ENCODE measurements at regions not wholly inside any gene's neighbourhood (a gene's known extent, or its start where the extent isn't known, plus 50 kb on each side); places are given as distances from the start of the nearest gene placed in this dataset.

- no peak overlapping the region for H3K27ac ChIP-seq (ENCODE audit: insufficient read depth, low read depth, low read length)
- H3K36me3 ChIP-seq (ENCODE audit: control insufficient read depth in 2 of 2, extremely low read depth in 1 of 2, insufficient read depth in 2 of 2, low read length in 2 of 2): no peaks in the 10 kb centered on the region
- no TSS peak for BruUV-seq (replicated peaks)
- no peaks in the 10 kb centered on the region for H3K9me3 ChIP-seq (replicated peaks; ENCODE audit: control insufficient read depth, insufficient read depth, low read length)
- H3K9ac ChIP-seq (replicated peaks; ENCODE audit: extremely low read depth, insufficient read depth, low read length): no peak overlapping the region
- DNase-seq (ENCODE audit: low read depth, low spot score): no peak
- FAIRE-seq: no peak
- no peak overlapping the region for H3K4me2 ChIP-seq (ENCODE audit: insufficient read depth, low read length)
- no peaks in the 10 kb centered on the region for H4K20me1 ChIP-seq (replicated peaks; ENCODE audit: control insufficient read depth, extremely low read depth, insufficient read depth, low read length)
- H3K79me2 ChIP-seq (ENCODE audit: control insufficient read depth, insufficient read depth, low read length): no peaks in the 10 kb centered on the region
- CTCF ChIA-PET: no interaction called here
- H3K4me3 ChIP-seq (replicated peaks in 1 of 3; ENCODE audit: insufficient read depth in 1 of 3, low read depth in 1 of 3, low read length in 3 of 3): no peak overlapping the region
- H3K9me1 ChIP-seq (replicated peaks; ENCODE audit: control insufficient read depth, extremely low read depth, insufficient read depth, low read length): no peaks in the 10 kb centered on the region
- H3K4me1 ChIP-seq (ENCODE audit: control insufficient read depth, extremely low read depth, insufficient read depth, low read length): no peaks in the 10 kb centered on the region
- H2AFZ ChIP-seq (ENCODE audit: low read depth, low read length): no peak overlapping the region
- intact Hi-C loops (cut with micrococcal nuclease) (no loop called here), dilution Hi-C loops (cut with MboI; ENCODE audit: extremely low pct_ligation_motif_present, low sequenced_read_pairs) (no loop called here)
- POLR2A ChIA-PET: no interaction called here
- no peaks in the 10 kb centered on the region for H3K27me3 ChIP-seq (ENCODE audit: control insufficient read depth in 2 of 2, insufficient read depth in 2 of 2, low read length in 2 of 2)
- TF ChIP-seq EZH2 (IDR thresholded peaks at IDR 0.05; ENCODE audit: borderline replicate concordance, low read depth, low read length, severe bottlenecking): no peak
These were observed 248.7 kb upstream of the KIF2B start for GRCh38 chr17:53574038-53574437.

- no peak overlapping the region for H3K4me3 ChIP-seq (replicated peaks in 1 of 3; ENCODE audit: insufficient read depth in 1 of 3, low read depth in 1 of 3, low read length in 3 of 3)
- no peak overlapping the region for H2AFZ ChIP-seq (ENCODE audit: low read depth, low read length)
- H3K27me3 ChIP-seq (ENCODE audit: control insufficient read depth in 2 of 2, insufficient read depth in 2 of 2, low read length in 2 of 2): no peaks in the 10 kb centered on the region
- DNase-seq (ENCODE audit: low read depth, low spot score) (no peak), FAIRE-seq (no peak)
- no TSS peak for BruUV-seq (replicated peaks)
- no peak overlapping the region for H3K4me2 ChIP-seq (ENCODE audit: insufficient read depth, low read length)
- intact Hi-C loops (cut with micrococcal nuclease): no loop called here
- no peaks in the 10 kb centered on the region for H4K20me1 ChIP-seq (replicated peaks; ENCODE audit: control insufficient read depth, extremely low read depth, insufficient read depth, low read length)
- ChIA-PET POLR2A (no interaction called here), CTCF (interaction anchor here (0.8 kb wide), 1 partner anchor 538 kb away, joined by 3 read pairs; no protein-coding TSS in a partner anchor)
- no peaks in the 10 kb centered on the region for H3K36me3 ChIP-seq (ENCODE audit: control insufficient read depth in 2 of 2, extremely low read depth in 1 of 2, insufficient read depth in 2 of 2, low read length in 2 of 2)
- no peaks in the 10 kb centered on the region for H3K79me2 ChIP-seq (ENCODE audit: control insufficient read depth, insufficient read depth, low read length)
- H3K9me3 ChIP-seq (replicated peaks; ENCODE audit: control insufficient read depth, insufficient read depth, low read length): no peaks in the 10 kb centered on the region
- dilution Hi-C loops (cut with MboI; ENCODE audit: extremely low pct_ligation_motif_present, low sequenced_read_pairs): no loop called here
- H3K27ac ChIP-seq (ENCODE audit: insufficient read depth, low read depth, low read length): no peak overlapping the region
- no peaks in the 10 kb centered on the region for H3K4me1 ChIP-seq (ENCODE audit: control insufficient read depth, extremely low read depth, insufficient read depth, low read length)
- no peak for TF ChIP-seq MYC (IDR thresholded peaks at IDR 0.05; ENCODE audit: low read depth, low read length)
- no peak for TF ChIP-seq GATA2 (IDR thresholded peaks at IDR 0.05; ENCODE audit: insufficient read depth, insufficient read length, low read depth, low read length)
- TF ChIP-seq POLR2AphosphoS5 (IDR thresholded peaks at IDR 0.05; ENCODE audit: insufficient read depth, low read depth, low read length): no peak
- TF ChIP-seq FOS (IDR thresholded peaks at IDR 0.05; ENCODE audit: borderline replicate concordance, insufficient read depth, low read length): no peak
- no peak for TF ChIP-seq EZH2 (IDR thresholded peaks at IDR 0.05; ENCODE audit: borderline replicate concordance, low read depth, low read length, severe bottlenecking)
- no peak for TF ChIP-seq MAX (IDR thresholded peaks at IDR 0.05; ENCODE audit: insufficient read depth, insufficient read length)
- TF ChIP-seq JUN (IDR thresholded peaks at IDR 0.05; ENCODE audit: borderline replicate concordance, insufficient read depth, insufficient read length, low read depth): no peak
- TF ChIP-seq CTCF (IDR thresholded peaks at IDR 0.05; ENCODE audit: extremely low read depth in 1 of 2, insufficient read depth in 1 of 2, low read depth in 1 of 2, low read length in 2 of 2): no peak
- TF ChIP-seq POLR2A (IDR thresholded peaks at IDR 0.05; ENCODE audit: low read depth, low read length): no peak
- no peak overlapping the region for H3K9ac ChIP-seq (replicated peaks; ENCODE audit: extremely low read depth, insufficient read depth, low read length)
- no peaks in the 10 kb centered on the region for H3K9me1 ChIP-seq (replicated peaks; ENCODE audit: control insufficient read depth, extremely low read depth, insufficient read depth, low read length)
These were observed 251.4 kb upstream of the KIF2B start for GRCh38 chr17:53571342-53571741.
